SK-N-SH (cell line): ENCODE measurements at regions not wholly inside any gene's neighbourhood (a gene's known extent, or its start where the extent isn't known, plus 50 kb on each side); places are given as distances from the start of the nearest gene placed in this dataset.
"Not testable (repeated sequence)": the region's sequence is repeated elsewhere in the genome, so short reads cannot be mapped to it uniquely, and the experiment has no call there.

Source experiments
- CTCF ChIA-PET: fragments of 300-600, 350-600 bp; formaldehyde crosslinking; extraction: SDS; loops from one replicate; lab custom pipeline; 2021; lab: Yijun Ruan, JAX
- POLR2A ChIA-PET: fragments of 350-600 bp; sonication (Branson Sonifier 250); formaldehyde crosslinking; extraction: SDS; loops from one replicate; lab custom pipeline; 2020; ENCODE audit warnings: antibody characterized with exemption, inconsistent platforms; lab: Yijun Ruan, JAX
- DNase-seq: peaks from one replicate; pipeline ENCODE4 v3.0.0; 2012
- H2AFZ ChIP-seq: fragments of 200-600 bp; sonication (generic); 2 replicates; pipeline ENCODE4 v1.8.1; 2016; ENCODE audit warnings: antibody characterized with exemption, mild to moderate bottlenecking, low read depth
- H3F3A ChIP-seq: fragments of 200-600 bp; sonication (generic); replicated peaks from 2 replicates; pipeline ENCODE3; 2016; ENCODE audit warnings: antibody characterized with exemption, mild to moderate bottlenecking; ENCODE audit not compliant: insufficient read depth
- H3K27ac ChIP-seq, 2 experiments: fragments of 200-500 bp in 1 of 2; fragments of 200-600 bp in 1 of 2; sonication (Bioruptor generic) in 1 of 2; sonication (generic), shearing (Covaris generic) in 1 of 2; 2 replicates each; pipeline versions ENCODE4 v1.5.1 to v1.6.1; 2014 to 2016; ENCODE audit warnings: low read depth in 2 of 2, inconsistent platforms in 1 of 2, low read length in 1 of 2, mild to moderate bottlenecking in 1 of 2, mixed read lengths in 1 of 2
- H3K27me3 ChIP-seq: fragments of 200-600 bp; sonication (generic), shearing (Covaris generic); 2 replicates; pipeline ENCODE4 v1.6.1; 2016; ENCODE audit warnings: mixed run types; ENCODE audit not compliant: insufficient read depth
- H3K36me3 ChIP-seq, 2 experiments: fragments of 200-500 bp in 1 of 2; fragments of 200-600 bp in 1 of 2; sonication (Bioruptor generic) in 1 of 2; sonication (generic) in 1 of 2; replicated peaks in 1 of 2; 2 replicates each; pipeline versions ENCODE3 to v1.5.1; 2014 to 2016; ENCODE audit warnings: low read length in 1 of 2, mild to moderate bottlenecking in 1 of 2; ENCODE audit not compliant: insufficient read depth in 2 of 2, control insufficient read depth in 1 of 2
- H3K4me1 ChIP-seq, 2 experiments: fragments of 200-500 bp in 1 of 2; fragments of 200-600 bp in 1 of 2; sonication (Bioruptor generic) in 1 of 2; sonication (generic), shearing (Covaris generic) in 1 of 2; 2 replicates each; pipeline versions ENCODE4 v1.5.1 to v1.6.1; 2014 to 2016; ENCODE audit warnings: low read depth in 1 of 2, low read length in 1 of 2, mixed run types in 1 of 2; ENCODE audit not compliant: insufficient read depth in 2 of 2, control insufficient read depth in 1 of 2
- H3K4me2 ChIP-seq: fragments of 200-600 bp; sonication (generic), shearing (Covaris generic); 2 replicates; pipeline ENCODE4 v1.6.1; 2017; ENCODE audit warnings: mixed run types
- H3K4me3 ChIP-seq, 2 experiments: fragments of 200-500 bp in 1 of 2; fragments of 200-600 bp in 1 of 2; sonication (Bioruptor generic) in 1 of 2; sonication (generic), shearing (Covaris generic) in 1 of 2; 2 replicates each; pipeline versions ENCODE4 v1.5.1 to v1.8.1; 2014 to 2016; ENCODE audit warnings: low read depth in 2 of 2, inconsistent platforms in 1 of 2, low read length in 1 of 2, mild to moderate bottlenecking in 1 of 2, mixed read lengths in 1 of 2, moderate library complexity in 1 of 2
- H3K79me2 ChIP-seq: fragments of 200-600 bp; sonication (generic); 2 replicates; pipeline ENCODE4 v1.8.1; 2017; ENCODE audit warnings: mild to moderate bottlenecking; ENCODE audit not compliant: insufficient read depth
- H3K9ac ChIP-seq: fragments of 200-600 bp; sonication (generic); 2 replicates; pipeline ENCODE4 v1.6.1; 2017; ENCODE audit warnings: mixed run types
- H3K9me2 ChIP-seq: fragments of 200-600 bp; sonication (generic); 2 replicates; pipeline ENCODE4 v1.6.1; 2017; ENCODE audit warnings: mixed run types
- H3K9me3 ChIP-seq: fragments of 200-600 bp; sonication (generic); 2 replicates; pipeline ENCODE4 v1.6.1; 2017; ENCODE audit warnings: mixed run types, mild to moderate bottlenecking, moderate library complexity
- H4K20me1 ChIP-seq: fragments of 200-600 bp; sonication (generic); 2 replicates; pipeline ENCODE4 v1.6.1; 2017; ENCODE audit warnings: mild to moderate bottlenecking, mixed run types; ENCODE audit not compliant: insufficient read depth
- CHD2 ChIP-seq: fragments of 150-350 bp; IDR thresholded peaks from 2 replicates; pipeline ENCODE4 v1.6.1; 2018; ENCODE audit warnings: low read length; ENCODE audit not compliant: partially characterized antibody
- ELF1 ChIP-seq: IDR thresholded peaks from 2 replicates; pipeline ENCODE4 v1.4.0; 2012
- FOSL2 ChIP-seq: IDR thresholded peaks from 2 replicates; pipeline ENCODE4 v1.4.0; 2012; ENCODE audit warnings: low read depth, mild to moderate bottlenecking, moderate library complexity, borderline replicate concordance
- FOXJ3 ChIP-seq: sonication (generic); formaldehyde crosslinking; IDR thresholded peaks from 2 replicates; pipeline ENCODE4 v1.5.1; 2020; ENCODE audit warnings: mild to moderate bottlenecking, missing genetic modification reagents
- FOXM1 ChIP-seq: IDR thresholded peaks from 2 replicates; pipeline ENCODE4 v1.4.0; 2012; ENCODE audit warnings: low read depth, mild to moderate bottlenecking
- GATA2 ChIP-seq: sonication (generic); formaldehyde crosslinking; IDR thresholded peaks from 2 replicates; pipeline ENCODE4 v1.5.0; 2020; ENCODE audit warnings: mild to moderate bottlenecking, missing genetic modification reagents
- JUND ChIP-seq: IDR thresholded peaks from 2 replicates; pipeline ENCODE4 v1.4.0; 2012
- MAX ChIP-seq: IDR thresholded peaks from 2 replicates; pipeline ENCODE4 v1.4.0; 2012; ENCODE audit warnings: low read depth
- MEF2A ChIP-seq: IDR thresholded peaks from 2 replicates; pipeline ENCODE4 v1.4.0; 2012; ENCODE audit warnings: low read depth, borderline replicate concordance
- MXI1 ChIP-seq: IDR thresholded peaks from 2 replicates; pipeline ENCODE4 v1.6.1; 2012; ENCODE audit warnings: mild to moderate bottlenecking, low read depth, low read length, improper control_type of control experiment
- NFIC ChIP-seq: IDR thresholded peaks from 2 replicates; pipeline ENCODE4 v1.4.0; 2012; ENCODE audit warnings: borderline replicate concordance
- POLR2AphosphoS5 ChIP-seq: IDR thresholded peaks from 2 replicates; pipeline ENCODE4 v1.6.1; 2012; ENCODE audit warnings: low read depth, low read length
- RAD21 ChIP-seq: IDR thresholded peaks from 2 replicates; pipeline ENCODE4 v1.6.1; 2012; ENCODE audit warnings: mild to moderate bottlenecking, low read length
- RCOR1 ChIP-seq: fragments of 150-350 bp; IDR thresholded peaks from 2 replicates; pipeline ENCODE4 v1.6.1; 2017; ENCODE audit warnings: antibody characterized with exemption, low read length
- RFX5 ChIP-seq: IDR thresholded peaks from 2 replicates; pipeline ENCODE4 v1.6.1; 2012; ENCODE audit warnings: mild to moderate bottlenecking, improper control_type of control experiment, low read length
- TCF12 ChIP-seq: IDR thresholded peaks from 2 replicates; pipeline ENCODE4 v1.4.0; 2012
- ZBTB33 ChIP-seq: IDR thresholded peaks from 2 replicates; pipeline ENCODE4 v1.4.0; 2012; ENCODE audit warnings: low read depth, borderline replicate concordance
- WGBS: methylation state at CpG from one replicate; pipeline ENCODE4 v1.1.6; 2017; ENCODE audit warnings: low lambda C conversion rate; 5-methylcytosine and 5-hydroxymethylcytosine counted together
- TF ChIP-seq, protein P1 (sequence below): fragments of 150-350 bp; IDR thresholded peaks from 2 replicates; pipeline ENCODE4 v1.6.1; 2016; ENCODE audit warnings: mild to moderate bottlenecking, low read depth, low read length

- H3K4me2 ChIP-seq: no peak overlapping the region
- no peaks in the 10 kb centered on the region for H4K20me1 ChIP-seq
- CTCF ChIA-PET: no interaction called here
- TF ChIP-seq RFX5: no peak
- no peak for TF ChIP-seq TCF12
- TF ChIP-seq CHD2: no peak
- no peak for TF ChIP-seq JUND
- TF ChIP-seq GATA2 (CRISPR knock-in tag): no peak
- TF ChIP-seq MXI1: no peak
- no peak for TF ChIP-seq MAX
- H3K27me3 ChIP-seq: no peaks in the 10 kb centered on the region; the same call in 1 of the 2 replicates
- H3K9me2 ChIP-seq: no peaks in the 10 kb centered on the region
- H3K9me3 ChIP-seq: no peaks in the 10 kb centered on the region
- H3K4me3 ChIP-seq: no peak overlapping the region
- no peaks in the 10 kb centered on the region for H3K79me2 ChIP-seq
- no peaks in the 10 kb centered on the region for H3F3A ChIP-seq
- no peak overlapping the region for H3K27ac ChIP-seq
- peaks cover 0 to 24% of the 10 kb centered on the region in 2 experiments; a peak in 1 of 4 replicates for H3K4me1 ChIP-seq
- no peaks in the 10 kb centered on the region for H3K36me3 ChIP-seq
- DNase-seq: no peak
- no peak overlapping the region for H3K9ac ChIP-seq
- 71% methylated on average over 8 of the region's 8 CpGs for WGBS
- no peak overlapping the region for H2AFZ ChIP-seq
- POLR2A ChIA-PET: no interaction called here
These were observed 158.5 kb upstream of the SH3BP4 start for GRCh38 chr2:234793212-234793785.

GRCh38 chr2:234792621-234793022, 159.2 kb upstream of the SH3BP4 start:
- no peak for DNase-seq
- Histone ChIP-seq H3K4me1 (peaks cover 0 to 25% of the 10 kb centered on the region in 2 experiments; a peak in 2 of 4 replicates), H3K79me2 (no peaks in the 10 kb centered on the region), H3K9me3 (no peaks in the 10 kb centered on the region), H3K4me2 (no peak overlapping the region), H2AFZ (no peak overlapping the region), H3K36me3 (no peaks in the 10 kb centered on the region), H3K4me3 (no peak overlapping the region), H4K20me1 (no peaks in the 10 kb centered on the region), H3K9me2 (no peaks in the 10 kb centered on the region), H3F3A (no peaks in the 10 kb centered on the region), H3K27ac (no peak overlapping the region), H3K27me3 (no peaks in the 10 kb centered on the region; the same call in 1 of the 2 replicates), H3K9ac (no peak overlapping the region)
- POLR2A ChIA-PET: no interaction called here
- WGBS: 95% methylated on average over 10 of the region's 18 CpGs
- TF ChIP-seq RAD21 (no peak), RCOR1 (no peak), CHD2 (no peak), ELF1 (no peak), ZBTB33 (no peak), FOXM1 (no peak), FOSL2 (no peak), POLR2AphosphoS5 (no peak), NFIC (no peak), MEF2A (no peak), FOXJ3 (CRISPR knock-in tag) (no peak), TCF12 (no peak)
- TF ChIP-seq, protein P1, sequence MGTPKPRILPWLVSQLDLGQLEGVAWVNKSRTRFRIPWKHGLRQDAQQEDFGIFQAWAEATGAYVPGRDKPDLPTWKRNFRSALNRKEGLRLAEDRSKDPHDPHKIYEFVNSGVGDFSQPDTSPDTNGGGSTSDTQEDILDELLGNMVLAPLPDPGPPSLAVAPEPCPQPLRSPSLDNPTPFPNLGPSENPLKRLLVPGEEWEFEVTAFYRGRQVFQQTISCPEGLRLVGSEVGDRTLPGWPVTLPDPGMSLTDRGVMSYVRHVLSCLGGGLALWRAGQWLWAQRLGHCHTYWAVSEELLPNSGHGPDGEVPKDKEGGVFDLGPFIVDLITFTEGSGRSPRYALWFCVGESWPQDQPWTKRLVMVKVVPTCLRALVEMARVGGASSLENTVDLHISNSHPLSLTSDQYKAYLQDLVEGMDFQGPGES: no peak
- CTCF ChIA-PET: interaction anchor here (0.6 kb wide), 1 partner anchor 272 kb away, joined by 3 read pairs; no protein-coding TSS in a partner anchor

GRCh38 chr2:234792096-234792495, 159.7 kb upstream of the SH3BP4 start:
- H3K27me3 ChIP-seq, H3K4me2 ChIP-seq, H3K9ac ChIP-seq, CTCF ChIA-PET, H3F3A ChIP-seq, H3K9me3 ChIP-seq, H2AFZ ChIP-seq, POLR2A ChIA-PET, H3K36me3 ChIP-seq, H3K4me3 ChIP-seq, DNase-seq, H3K27ac ChIP-seq, H4K20me1 ChIP-seq, H3K9me2 ChIP-seq, H3K79me2 ChIP-seq: not testable (repeated sequence)
- WGBS: 93% methylated on average over 8 of the region's 8 CpGs
- peaks cover 0 to 24% of the 10 kb centered on the region in 2 experiments; a peak in 2 of 4 replicates for H3K4me1 ChIP-seq
